GM12892 (cell line): ENCODE measurements at regions not wholly inside any gene's neighbourhood (a gene's known extent, or its start where the extent isn't known, plus 50 kb on each side); places are given as distances from the start of the nearest gene placed in this dataset.

ENCODE experiments used
- POLR2A ChIP-seq: IDR thresholded peaks from 2 replicates; pipeline ENCODE4 v1.6.1; 2011; ENCODE audit warnings: low read depth, low read length, control low read depth
- POLR2AphosphoS5 ChIP-seq: IDR thresholded peaks from 2 replicates; pipeline ENCODE4 v1.6.1; 2011; ENCODE audit warnings: low read depth, low read length, control low read depth

DNA sequence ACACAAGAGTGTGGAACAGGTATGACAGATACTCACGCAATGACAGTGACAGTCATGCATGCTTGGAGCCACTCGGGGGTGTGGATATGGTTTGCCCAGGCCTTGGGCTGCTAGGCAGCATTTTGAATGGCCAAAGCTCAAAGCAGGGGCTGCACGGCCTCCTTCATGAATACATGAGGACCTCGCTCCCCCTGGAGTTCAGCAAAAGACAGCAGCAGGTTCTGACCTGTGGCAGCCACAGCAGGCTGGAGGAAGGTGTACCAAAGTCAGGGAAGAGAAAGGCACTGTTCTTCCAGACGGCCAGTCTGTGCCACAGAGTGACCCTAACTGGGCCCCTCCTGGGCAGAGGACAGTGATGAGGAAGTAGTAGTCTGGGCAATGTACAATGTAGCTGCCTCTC is 88.2 kb upstream of the C2CD4B start:
- TF ChIP-seq POLR2A (no peak), POLR2AphosphoS5 (no peak)
